HEK293 (cell line): ENCODE measurements at regions not wholly inside any gene's neighbourhood (a gene's known extent, or its start where the extent isn't known, plus 50 kb on each side); places are given as distances from the start of the nearest gene placed in this dataset.

Experiments used
- CTCF ChIA-PET: fragments of 350-600 bp; formaldehyde crosslinking; extraction: SDS; loops from one replicate; lab custom pipeline; 2021; ENCODE audit warnings: antibody characterized with exemption; lab: Yijun Ruan, JAX
- POLR2A ChIA-PET: fragments of 300-600 bp; formaldehyde crosslinking; extraction: SDS; loops from one replicate; lab custom pipeline; 2020; ENCODE audit warnings: antibody characterized with exemption, inconsistent platforms; lab: Yijun Ruan, JAX
- H3K27ac ChIP-seq: fragments of 200-500 bp; sonication (Bioruptor generic); 2 replicates; pipeline ENCODE4 v1.5.1; 2014; ENCODE audit warnings: low read depth, low read length, control low read depth, inconsistent platforms; ENCODE audit errors: extremely low read depth
- H3K36me3 ChIP-seq, 2 experiments: fragments of 200-500 bp in 1 of 2; sonication (Bioruptor generic) in 1 of 2; 1 replicate in 1 of 2; 2 replicates in 1 of 2; pipeline ENCODE4 v1.5.1; 2014 to 2017; ENCODE audit warnings: inconsistent platforms in 2 of 2, low read length in 2 of 2; ENCODE audit not compliant: control insufficient read depth in 2 of 2, insufficient read depth in 1 of 2
- H3K4me1 ChIP-seq: fragments of 200-500 bp; sonication (Bioruptor generic); 2 replicates; pipeline ENCODE4 v1.5.1; 2014; ENCODE audit warnings: mild to moderate bottlenecking, low read length, inconsistent platforms; ENCODE audit not compliant: control insufficient read depth, insufficient read depth
- H3K4me3 ChIP-seq: 2 replicates; pipeline ENCODE4 v1.5.1; 2011; ENCODE audit warnings: low read depth, mild to moderate bottlenecking, control low read depth, low read length, moderate library complexity
- H3K9me3 ChIP-seq: fragments of 200-500 bp; sonication (Bioruptor generic); 2 replicates; pipeline ENCODE4 v1.5.1; 2014; ENCODE audit warnings: low read depth, low read length, inconsistent platforms; ENCODE audit not compliant: control insufficient read depth, insufficient read depth
- ATF2 ChIP-seq: fragments of 450-650 bp; formaldehyde crosslinking; IDR thresholded peaks from 2 replicates; pipeline ENCODE4 v1.5.1; 2016; ENCODE audit warnings: missing biosample characterization, missing genetic modification characterization, low read depth
- BCL11B ChIP-seq: fragments of 450-650 bp; formaldehyde crosslinking; IDR thresholded peaks from 2 replicates; pipeline ENCODE4 v1.5.1; 2016; ENCODE audit warnings: low read depth, missing biosample characterization, missing genetic modification characterization
- PRDM1 ChIP-seq: fragments of 450-650 bp; formaldehyde crosslinking; IDR thresholded peaks from 2 replicates; pipeline ENCODE4; 2016; ENCODE audit warnings: missing biosample characterization, missing genetic modification characterization
- SCRT2 ChIP-seq: fragments of 450-650 bp; formaldehyde crosslinking; IDR thresholded peaks from 2 replicates; pipeline ENCODE4 v1.5.1; 2016; ENCODE audit warnings: missing biosample characterization, missing genetic modification characterization
- TRIM28 ChIP-seq: IDR thresholded peaks from 2 replicates; pipeline ENCODE4 v1.6.1; 2011; ENCODE audit warnings: low read length, control low read depth, borderline replicate concordance
- ZBTB10 ChIP-seq: fragments of 450-650 bp; formaldehyde crosslinking; IDR thresholded peaks from 2 replicates; pipeline ENCODE4 v1.5.1; 2016; ENCODE audit warnings: missing biosample characterization, missing genetic modification characterization
- ZNF174 ChIP-seq: fragments of 450-650 bp; formaldehyde crosslinking; IDR thresholded peaks from 2 replicates; pipeline ENCODE4 v1.5.0; 2017; ENCODE audit warnings: missing biosample characterization, mild to moderate bottlenecking, missing genetic modification characterization
- ZNF324 ChIP-seq: fragments of 450-650 bp; formaldehyde crosslinking; IDR thresholded peaks from 2 replicates; pipeline ENCODE4 v1.5.1; 2016; ENCODE audit warnings: missing biosample characterization, missing genetic modification characterization
- ZNF335 ChIP-seq: fragments of 450-650 bp; formaldehyde crosslinking; conservative IDR thresholded peaks from 2 replicates; pipeline ENCODE4 v1.5.1; 2016; ENCODE audit warnings: missing biosample characterization, missing genetic modification characterization
- ZNF398 ChIP-seq: fragments of 450-650 bp; formaldehyde crosslinking; IDR thresholded peaks from 2 replicates; pipeline ENCODE4 v1.5.1; 2017; ENCODE audit warnings: missing biosample characterization, missing genetic modification characterization
- ZNF48 ChIP-seq: fragments of 450-650 bp; formaldehyde crosslinking; IDR thresholded peaks from 2 replicates; pipeline ENCODE4 v1.5.1; 2016; ENCODE audit warnings: missing biosample characterization, missing genetic modification characterization
- ZNF518A ChIP-seq: fragments of 450-650 bp; formaldehyde crosslinking; conservative IDR thresholded peaks from 2 replicates; pipeline ENCODE4 v1.5.1; 2016; ENCODE audit warnings: low read depth, missing biosample characterization, missing genetic modification characterization
- ZNF530 ChIP-seq: fragments of 450-650 bp; formaldehyde crosslinking; IDR thresholded peaks from 2 replicates; pipeline ENCODE4 v1.5.1; 2016; ENCODE audit warnings: low read depth, missing biosample characterization, missing genetic modification characterization
- ZNF549 ChIP-seq: fragments of 450-650 bp; IDR thresholded peaks from 2 replicates; pipeline ENCODE4 v1.5.1; 2018; ENCODE audit warnings: missing biosample characterization, missing genetic modification characterization, mild to moderate bottlenecking, inconsistent platforms, moderate library complexity
- ZNF561 ChIP-seq: fragments of 450-650 bp; IDR thresholded peaks from 2 replicates; pipeline ENCODE4 v1.5.1; 2018; ENCODE audit warnings: missing biosample characterization, missing genetic modification characterization, borderline replicate concordance
- ZNF843 ChIP-seq: fragments of 450-650 bp; formaldehyde crosslinking; IDR thresholded peaks from 2 replicates; pipeline ENCODE4 v1.5.1; 2016; ENCODE audit warnings: missing biosample characterization, missing genetic modification characterization
- TF ChIP-seq, protein P1 (sequence below): fragments of 450-650 bp; formaldehyde crosslinking; conservative IDR thresholded peaks from 2 replicates; pipeline ENCODE4 v1.5.1; 2016; ENCODE audit warnings: low read depth, missing biosample characterization, missing genetic modification characterization

DNA sequence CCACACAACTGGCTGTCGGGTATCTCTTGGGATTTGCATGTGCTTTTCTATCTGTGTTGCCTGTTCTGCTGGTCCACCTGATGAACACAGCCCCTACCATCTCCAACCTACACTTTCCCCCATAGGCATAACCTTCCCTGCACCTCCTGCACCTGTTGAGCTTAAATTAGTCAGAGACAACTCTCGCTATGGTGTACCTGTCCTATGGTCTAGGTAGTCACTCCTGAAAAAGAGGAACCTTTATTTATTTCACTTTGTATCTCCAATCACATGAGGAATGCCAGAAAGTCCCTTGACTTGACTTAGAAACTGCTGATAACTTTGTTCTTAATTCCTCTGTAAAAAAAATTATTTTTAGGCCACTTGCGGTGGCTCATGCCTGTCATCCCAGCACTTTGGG lies 338.1 kb downstream of the DHRSX start:
- POLR2A ChIA-PET: no interaction called here
- no peaks in the 10 kb centered on the region for H3K4me1 ChIP-seq
- no peak overlapping the region for H3K4me3 ChIP-seq
- TF ChIP-seq ZNF398 (tag by site-specific recombination) (no peak), SCRT2 (tag by site-specific recombination) (0 out of 2 replicates have a peak, but pooled peaks have one; percentile 35), ZBTB10 (tag by site-specific recombination) (no peak)
- H3K36me3 ChIP-seq: no peaks in the 10 kb centered on the region
- no peak overlapping the region for H3K27ac ChIP-seq
- CTCF ChIA-PET: no interaction called here
- H3K9me3 ChIP-seq: no peaks in the 10 kb centered on the region

GRCh38 chrX:2159861-2160260 lies 340.9 kb downstream of the DHRSX start:
- ChIA-PET CTCF (no interaction called here), POLR2A (no interaction called here)
- no peak for TF ChIP-seq ATF2 (tag by site-specific recombination)
- TF ChIP-seq ZNF335 (tag by site-specific recombination): no peak
- TF ChIP-seq PRDM1 (tag by site-specific recombination): no peak
- TF ChIP-seq ZNF518A (tag by site-specific recombination): no peak
- no peak for TF ChIP-seq TRIM28
- no peak for TF ChIP-seq ZNF174 (tag by site-specific recombination)
- TF ChIP-seq BCL11B (tag by site-specific recombination): no peak
- no peak for TF ChIP-seq ZNF48 (tag by site-specific recombination)
- no peak for TF ChIP-seq ZNF549
- no peak for TF ChIP-seq ZNF530 (tag by site-specific recombination)
- no peak for TF ChIP-seq ZNF561 (tag by site-specific recombination)
- no peak for TF ChIP-seq ZNF843
- TF ChIP-seq, protein P1, sequence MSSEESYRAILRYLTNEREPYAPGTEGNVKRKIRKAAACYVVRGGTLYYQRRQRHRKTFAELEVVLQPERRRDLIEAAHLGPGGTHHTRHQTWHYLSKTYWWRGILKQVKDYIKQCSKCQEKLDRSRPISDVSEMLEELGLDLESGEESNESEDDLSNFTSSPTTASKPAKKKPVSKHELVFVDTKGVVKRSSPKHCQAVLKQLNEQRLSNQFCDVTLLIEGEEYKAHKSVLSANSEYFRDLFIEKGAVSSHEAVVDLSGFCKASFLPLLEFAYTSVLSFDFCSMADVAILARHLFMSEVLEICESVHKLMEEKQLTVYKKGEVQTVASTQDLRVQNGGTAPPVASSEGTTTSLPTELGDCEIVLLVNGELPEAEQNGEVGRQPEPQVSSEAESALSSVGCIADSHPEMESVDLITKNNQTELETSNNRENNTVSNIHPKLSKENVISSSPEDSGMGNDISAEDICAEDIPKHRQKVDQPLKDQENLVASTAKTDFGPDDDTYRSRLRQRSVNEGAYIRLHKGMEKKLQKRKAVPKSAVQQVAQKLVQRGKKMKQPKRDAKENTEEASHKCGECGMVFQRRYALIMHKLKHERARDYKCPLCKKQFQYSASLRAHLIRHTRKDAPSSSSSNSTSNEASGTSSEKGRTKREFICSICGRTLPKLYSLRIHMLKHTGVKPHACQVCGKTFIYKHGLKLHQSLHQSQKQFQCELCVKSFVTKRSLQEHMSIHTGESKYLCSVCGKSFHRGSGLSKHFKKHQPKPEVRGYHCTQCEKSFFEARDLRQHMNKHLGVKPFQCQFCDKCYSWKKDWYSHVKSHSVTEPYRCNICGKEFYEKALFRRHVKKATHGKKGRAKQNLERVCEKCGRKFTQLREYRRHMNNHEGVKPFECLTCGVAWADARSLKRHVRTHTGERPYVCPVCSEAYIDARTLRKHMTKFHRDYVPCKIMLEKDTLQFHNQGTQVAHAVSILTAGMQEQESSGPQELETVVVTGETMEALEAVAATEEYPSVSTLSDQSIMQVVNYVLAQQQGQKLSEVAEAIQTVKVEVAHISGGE: no peak
- TF ChIP-seq ZNF324 (tag by site-specific recombination): no peak
- no peaks in the 10 kb centered on the region for H3K36me3 ChIP-seq
- H3K4me3 ChIP-seq: no peak overlapping the region
- no peaks in the 10 kb centered on the region for H3K9me3 ChIP-seq
- no peak overlapping the region for H3K27ac ChIP-seq
- H3K4me1 ChIP-seq: no peaks in the 10 kb centered on the region
